ENCODE measurements at regions not wholly inside any gene's neighbourhood (a gene's known extent, or its start where the extent isn't known, plus 50 kb on each side); places are given as distances from the start of the nearest gene placed in this dataset.

- 85% methylated on average over 4 of the region's 4 CpGs for WGBS (ENCODE audit: insufficient coverage)
- Mint-ChIP-seq H3K9me3 (no peaks in the 10 kb centered on the region), H3K4me3 (no peak overlapping the region), H3K27ac (no peak overlapping the region), H3K36me3 (no peaks in the 10 kb centered on the region), H3K4me1 (no peaks in the 10 kb centered on the region), H3K27me3 (ENCODE audit: low read depth in 2 of 2) (peaks cover 8 to 13% of the 10 kb centered on the region in 2 donors)
- H3K9me3 ChIP-seq (ENCODE audit: control insufficient read depth, insufficient read depth, low read length) = no peaks in the 10 kb centered on the region
- intact Hi-C loops (cut with micrococcal nuclease) = no loop called here
- no peaks in the 10 kb centered on the region for H3K36me3 ChIP-seq (ENCODE audit: control insufficient read depth, insufficient read depth, low read length)
- H3K27me3 ChIP-seq (ENCODE audit: control insufficient read depth, insufficient read depth, low read length) = no peaks in the 10 kb centered on the region
- H3K4me3 ChIP-seq (ENCODE audit: low read length) = no peak overlapping the region
- no peak overlapping the region for H3K27ac ChIP-seq (ENCODE audit: low read length)
- no peak for TF ChIP-seq CTCF (IDR thresholded peaks at IDR 0.05)
- DNase-seq = no peak
- no peak for ATAC-seq
- no peaks in the 10 kb centered on the region for H3K4me1 ChIP-seq (ENCODE audit: control insufficient read depth, insufficient read depth, low read length)
Observed at GRCh38 chr6:105911106-105911629, 175.0 kb upstream of the PRDM1 start.

- H3K4me3 ChIP-seq (ENCODE audit: low read length) = no peak overlapping the region
- WGBS (ENCODE audit: insufficient coverage) = 87% methylated on average over 4 of the region's 6 CpGs
- no peak overlapping the region for H3K4me3 Mint-ChIP-seq
- no peaks in the 10 kb centered on the region for H3K9me3 ChIP-seq (ENCODE audit: control insufficient read depth, insufficient read depth, low read length)
- DNase-seq = no peak
- no peaks in the 10 kb centered on the region for H3K36me3 Mint-ChIP-seq
- no peak overlapping the region for H3K27ac Mint-ChIP-seq
- H3K27me3 ChIP-seq (ENCODE audit: control insufficient read depth, insufficient read depth, low read length) = no peaks in the 10 kb centered on the region
- no peaks in the 10 kb centered on the region for H3K9me3 Mint-ChIP-seq
- no peak overlapping the region for H3K27ac ChIP-seq (ENCODE audit: low read length)
- ATAC-seq = no peak
- intact Hi-C loops (cut with micrococcal nuclease) = no loop called here
- TF ChIP-seq CTCF (IDR thresholded peaks at IDR 0.05) = no peak
- peaks cover 10 to 13% of the 10 kb centered on the region in 2 donors for H3K27me3 Mint-ChIP-seq (ENCODE audit: low read depth in 2 of 2)
- H3K36me3 ChIP-seq (ENCODE audit: control insufficient read depth, insufficient read depth, low read length) = no peaks in the 10 kb centered on the region
- H3K4me1 ChIP-seq (ENCODE audit: control insufficient read depth, insufficient read depth, low read length) = no peaks in the 10 kb centered on the region
- H3K4me1 Mint-ChIP-seq = no peaks in the 10 kb centered on the region
Observed at GRCh38 chr6:105909106-105909505, 177.0 kb upstream of the PRDM1 start.

- Histone ChIP-seq H3K27ac (ENCODE audit: low read length) (no peak overlapping the region), H3K9me3 (ENCODE audit: control insufficient read depth, insufficient read depth, low read length) (no peaks in the 10 kb centered on the region), H3K27me3 (ENCODE audit: control insufficient read depth, insufficient read depth, low read length) (no peaks in the 10 kb centered on the region), H3K4me1 (ENCODE audit: control insufficient read depth, insufficient read depth, low read length) (no peaks in the 10 kb centered on the region), H3K36me3 (ENCODE audit: control insufficient read depth, insufficient read depth, low read length) (no peaks in the 10 kb centered on the region), H3K4me3 (ENCODE audit: low read length) (no peak overlapping the region)
- intact Hi-C loops (cut with micrococcal nuclease) = no loop called here
- H3K4me1 Mint-ChIP-seq = no peaks in the 10 kb centered on the region
- H3K9me3 Mint-ChIP-seq = no peaks in the 10 kb centered on the region
- TF ChIP-seq CTCF (IDR thresholded peaks at IDR 0.05) = no peak
- H3K4me3 Mint-ChIP-seq = no peak overlapping the region
- no peak for DNase-seq
- no peak for ATAC-seq
- H3K27me3 Mint-ChIP-seq (ENCODE audit: low read depth in 2 of 2) = peaks cover 10 to 13% of the 10 kb centered on the region in 2 donors
- H3K36me3 Mint-ChIP-seq = no peaks in the 10 kb centered on the region
- H3K27ac Mint-ChIP-seq = no peak overlapping the region
- 87% methylated on average over 4 of the region's 5 CpGs for WGBS (ENCODE audit: insufficient coverage)
Observed at GRCh38 chr6:105907991-105908390, 178.1 kb upstream of the PRDM1 start.

GRCh38 chr6:105907301-105907700, 178.8 kb upstream of the PRDM1 start:
- H3K4me3 ChIP-seq (ENCODE audit: low read length) = no peak overlapping the region
- no peaks in the 10 kb centered on the region for H3K36me3 ChIP-seq (ENCODE audit: control insufficient read depth, insufficient read depth, low read length)
- Mint-ChIP-seq H3K4me1 (no peaks in the 10 kb centered on the region), H3K27ac (no peak overlapping the region), H3K36me3 (no peaks in the 10 kb centered on the region), H3K9me3 (no peaks in the 10 kb centered on the region), H3K27me3 (ENCODE audit: low read depth in 2 of 2) (peaks cover 10 to 13% of the 10 kb centered on the region in 2 donors), H3K4me3 (no peak overlapping the region)
- DNase-seq (no peak), ATAC-seq (no peak)
- H3K9me3 ChIP-seq (ENCODE audit: control insufficient read depth, insufficient read depth, low read length) = no peaks in the 10 kb centered on the region
- H3K27me3 ChIP-seq (ENCODE audit: control insufficient read depth, insufficient read depth, low read length) = no peaks in the 10 kb centered on the region
- intact Hi-C loops (cut with micrococcal nuclease) = no loop called here
- H3K4me1 ChIP-seq (ENCODE audit: control insufficient read depth, insufficient read depth, low read length) = no peaks in the 10 kb centered on the region
- no peak for TF ChIP-seq CTCF (IDR thresholded peaks at IDR 0.05)
- no peak overlapping the region for H3K27ac ChIP-seq (ENCODE audit: low read length)
- 50% methylated on average over 2 of the region's 2 CpGs for WGBS (ENCODE audit: insufficient coverage)

Measured in natural killer cell (primary cell).